ENCODE measurements at regions not wholly inside any gene's neighbourhood (a gene's known extent, or its start where the extent isn't known, plus 50 kb on each side); places are given as distances from the start of the nearest gene placed in this dataset.

GRCh38 chr6:63471654-63472053 is 100.6 kb upstream of the LOC128125822 start:
- BruUV-seq (replicated peaks) = no TSS peak

GRCh38 chr6:63475707-63476106 is 96.6 kb upstream of the LOC128125822 start:
- Histone ChIP-seq H3K27ac (ENCODE audit: low read depth, low read length, poor library complexity, severe bottlenecking) (no peak overlapping the region), H3K9me3 (ENCODE audit: low read length) (no peaks in the 10 kb centered on the region), H3K36me3 (ENCODE audit: insufficient read depth, low read length) (no peaks in the 10 kb centered on the region), H4K20me1 (ENCODE audit: insufficient read depth, low read length) (no peaks in the 10 kb centered on the region), H3K4me3 (ENCODE audit: low read depth, low read length, poor library complexity, severe bottlenecking) (no peak overlapping the region), H3K4me2 (ENCODE audit: low read length) (no peak overlapping the region), H3K9me2 (ENCODE audit: insufficient read depth, low read length) (no peaks in the 10 kb centered on the region), H2AFZ (ENCODE audit: low read length) (no peak overlapping the region), H3K79me2 (ENCODE audit: insufficient read depth, low read depth, low read length) (no peaks in the 10 kb centered on the region), H3K4me1 (ENCODE audit: insufficient read depth, low read length, poor library complexity, severe bottlenecking) (no peaks in the 10 kb centered on the region)
- POLR2A ChIA-PET = interaction anchor here (0.7 to 1.3 kb wide), 3 partner anchors 12 to 18 kb away, joined by 4 to 6 read pairs (median 4); no protein-coding TSS in a partner anchor
- intact Hi-C loops (cut with micrococcal nuclease; ENCODE audit: unreplicated experiment) = no loop called here
- no peak for TF ChIP-seq CTCF (conservative IDR thresholded peaks at IDR 0.05; ENCODE audit: low read length)
- TF ChIP-seq EZH2phosphoT487 (IDR thresholded peaks at IDR 0.05; ENCODE audit: borderline replicate concordance, low read depth, low read length) = no peak
- no peak for DNase-seq (ENCODE audit: low spot score)
- no TSS peak for BruUV-seq (replicated peaks)
- CTCF ChIA-PET (ENCODE audit: unreplicated experiment) = no interaction called here

More at GRCh38 chr6:63471654-63472053, 100.6 kb upstream of the LOC128125822 start:
- H3K79me2 ChIP-seq (ENCODE audit: insufficient read depth, low read depth, low read length) = no peaks in the 10 kb centered on the region
- H3K4me2 ChIP-seq (ENCODE audit: low read length) = no peak overlapping the region
- no peaks in the 10 kb centered on the region for H3K9me3 ChIP-seq (ENCODE audit: low read length)
- H3K27ac ChIP-seq (ENCODE audit: low read depth, low read length, poor library complexity, severe bottlenecking) = no peak overlapping the region
- ChIA-PET CTCF (ENCODE audit: unreplicated experiment) (no interaction called here), POLR2A (no interaction called here)
- H4K20me1 ChIP-seq (ENCODE audit: insufficient read depth, low read length) = no peaks in the 10 kb centered on the region
- H3K9me2 ChIP-seq (ENCODE audit: insufficient read depth, low read length) = no peaks in the 10 kb centered on the region
- DNase-seq (ENCODE audit: low spot score) = no peak
- H2AFZ ChIP-seq (ENCODE audit: low read length) = no peak overlapping the region
- no peaks in the 10 kb centered on the region for H3K4me1 ChIP-seq (ENCODE audit: insufficient read depth, low read length, poor library complexity, severe bottlenecking)
- H3K4me3 ChIP-seq (ENCODE audit: low read depth, low read length, poor library complexity, severe bottlenecking) = no peak overlapping the region
- no peak for TF ChIP-seq CTCF (conservative IDR thresholded peaks at IDR 0.05; ENCODE audit: low read length)
- intact Hi-C loops (cut with micrococcal nuclease; ENCODE audit: unreplicated experiment) = no loop called here
- no peaks in the 10 kb centered on the region for H3K36me3 ChIP-seq (ENCODE audit: insufficient read depth, low read length)

DNA sequence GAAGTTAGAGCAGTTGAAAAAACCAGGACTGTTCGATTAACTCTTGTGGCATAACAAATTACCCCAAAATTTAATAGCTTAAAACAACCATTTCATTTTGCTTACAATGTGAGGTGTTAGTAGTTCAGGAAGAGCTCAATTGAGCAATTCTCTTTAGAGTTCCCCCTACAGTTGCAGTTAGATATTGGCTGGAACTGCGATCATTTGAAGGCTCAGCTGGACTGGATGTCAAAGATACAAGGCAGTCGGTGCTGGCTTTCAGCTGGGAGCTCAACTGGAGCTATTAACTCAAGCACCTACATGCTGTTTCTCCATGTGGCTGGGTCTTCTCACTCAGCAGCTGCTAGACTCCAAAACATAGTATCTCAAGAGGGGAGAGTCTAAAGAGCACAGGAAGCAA is 96.0 kb upstream of the LOC128125822 start:
- H3K9me2 ChIP-seq (ENCODE audit: insufficient read depth, low read length) = no peaks in the 10 kb centered on the region
- intact Hi-C loops (cut with micrococcal nuclease; ENCODE audit: unreplicated experiment) = no loop called here
- DNase-seq (ENCODE audit: low spot score) = no peak
- no TSS peak for BruUV-seq (replicated peaks)
- H3K27ac ChIP-seq (ENCODE audit: low read depth, low read length, poor library complexity, severe bottlenecking) = no peak overlapping the region
- H3K4me2 ChIP-seq (ENCODE audit: low read length) = no peak overlapping the region
- ChIA-PET CTCF (ENCODE audit: unreplicated experiment) (no interaction called here), POLR2A (interaction anchor here (0.5 to 1.3 kb wide), 5 partner anchors 12 to 123 kb away, joined by 3 to 6 read pairs (median 4); no protein-coding TSS in a partner anchor)
- H4K20me1 ChIP-seq (ENCODE audit: insufficient read depth, low read length) = no peaks in the 10 kb centered on the region
- H3K4me1 ChIP-seq (ENCODE audit: insufficient read depth, low read length, poor library complexity, severe bottlenecking) = no peaks in the 10 kb centered on the region
- no peaks in the 10 kb centered on the region for H3K36me3 ChIP-seq (ENCODE audit: insufficient read depth, low read length)
- no peak overlapping the region for H2AFZ ChIP-seq (ENCODE audit: low read length)
- H3K79me2 ChIP-seq (ENCODE audit: insufficient read depth, low read depth, low read length) = no peaks in the 10 kb centered on the region
- no peaks in the 10 kb centered on the region for H3K9me3 ChIP-seq (ENCODE audit: low read length)
- TF ChIP-seq EZH2phosphoT487 (IDR thresholded peaks at IDR 0.05; ENCODE audit: borderline replicate concordance, low read depth, low read length) (no peak), CTCF (conservative IDR thresholded peaks at IDR 0.05; ENCODE audit: low read length) (0 out of 2 replicates have a peak, but pooled peaks have one; percentile 19)
- no peak overlapping the region for H3K4me3 ChIP-seq (ENCODE audit: low read depth, low read length, poor library complexity, severe bottlenecking)
